H1 (cell line): ENCODE measurements at regions not wholly inside any gene's neighbourhood (a gene's known extent, or its start where the extent isn't known, plus 50 kb on each side); places are given as distances from the start of the nearest gene placed in this dataset.
A peak's percentile ranks its signal among the peaks of the same experiment; 100 is the strongest.

Source experiments
- CTCF ChIA-PET: fragments of 300-600 bp; sonication (Branson Sonifier 250); formaldehyde crosslinking; loops from one replicate; lab custom pipeline; 2021; ENCODE audit not compliant: partially characterized antibody; lab: Charles Lee
- POLR2A ChIA-PET: fragments of 300-600 bp; sonication (Branson Sonifier 250); formaldehyde crosslinking; loops from one replicate; lab custom pipeline; 2021; ENCODE audit warnings: inconsistent platforms; ENCODE audit not compliant: partially characterized antibody; lab: Charles Lee
- DNase-seq, 2 experiments: peaks; one replicate each; pipeline versions ENCODE4 v3.0.0 to v3.0.0-alpha.2; 2010 to 2022; ENCODE audit warnings: low spot score in 2 of 2, low read depth in 1 of 2, mixed read lengths in 1 of 2
- FAIRE-seq: peaks from 2 replicates; lab custom pipeline; 2011; peaks lifted over from hg19 to GRCh38; lab: Jason Lieb, UNC
- H2AFZ ChIP-seq: 2 replicates; pipeline ENCODE4 v1.8.1; 2012; ENCODE audit warnings: low read length, inconsistent platforms
- H2AK5ac ChIP-seq: 2 replicates; pipeline ENCODE4 v1.6.1; 2013; ENCODE audit warnings: low read depth, low read length
- H2BK120ac ChIP-seq: replicated peaks from 2 replicates; pipeline ENCODE3; 2013; ENCODE audit warnings: low read depth, low read length, inconsistent platforms
- H2BK12ac ChIP-seq: 2 replicates; pipeline ENCODE4 v1.6.1; 2013; ENCODE audit warnings: low read depth, low read length
- H2BK15ac ChIP-seq: 2 replicates; pipeline ENCODE4 v1.6.1; 2013; ENCODE audit warnings: low read length
- H2BK20ac ChIP-seq: 2 replicates; pipeline ENCODE4 v1.6.1; 2013; ENCODE audit warnings: low read length
- H2BK5ac ChIP-seq: 2 replicates; pipeline ENCODE4 v1.6.1; 2013; ENCODE audit warnings: low read depth, low read length
- H3K14ac ChIP-seq: 2 replicates; pipeline ENCODE4 v1.6.1; 2013; ENCODE audit warnings: inconsistent platforms; ENCODE audit not compliant: insufficient read length
- H3K18ac ChIP-seq: 2 replicates; pipeline ENCODE4 v1.6.1; 2013; ENCODE audit warnings: low read length; ENCODE audit errors: extremely low read depth
- H3K23ac ChIP-seq: 2 replicates; pipeline ENCODE4 v1.6.1; 2013; ENCODE audit warnings: inconsistent platforms; ENCODE audit not compliant: insufficient read length
- H3K23me2 ChIP-seq: 2 replicates; pipeline ENCODE4 v1.6.1; 2013; ENCODE audit warnings: low read depth, low read length
- H3K27ac ChIP-seq: 2 replicates; pipeline ENCODE4 v1.6.1; 2011; ENCODE audit warnings: low read depth, low read length, inconsistent platforms
- H3K27me3 ChIP-seq, 4 experiments: replicated peaks in 1 of 4; 1 replicate in 1 of 4; 2 replicates in 3 of 4; pipeline versions ENCODE4 v1.6.1 to v1.8.1; 2011 to 2013; ENCODE audit warnings: low read length in 3 of 4, mild to moderate bottlenecking in 3 of 4, inconsistent platforms in 2 of 4, mixed read lengths in 2 of 4, moderate library complexity in 1 of 4; ENCODE audit not compliant: control insufficient read depth in 3 of 4, insufficient read depth in 3 of 4; ENCODE audit errors: extremely low read depth in 1 of 4
- H3K36me3 ChIP-seq, 4 experiments: 2 replicates each; pipeline versions ENCODE4 v1.6.1 to v1.8.1; 2011 to 2013; ENCODE audit warnings: mild to moderate bottlenecking in 4 of 4, low read length in 3 of 4, moderate library complexity in 2 of 4, control low read depth in 1 of 4, inconsistent platforms in 1 of 4; ENCODE audit not compliant: insufficient read depth in 4 of 4, control insufficient read depth in 2 of 4
- H3K4ac ChIP-seq: replicated peaks from 2 replicates; pipeline ENCODE3; 2013; ENCODE audit warnings: low read length, low read depth, mixed read lengths, inconsistent platforms; ENCODE audit not compliant: insufficient read length
- H3K4me1 ChIP-seq, 4 experiments: replicated peaks in 1 of 4; 1 replicate in 1 of 4; 2 replicates in 3 of 4; pipeline versions ENCODE4 v1.6.1 to v1.8.1; 2011 to 2013; ENCODE audit warnings: low read length in 3 of 4, inconsistent platforms in 2 of 4, mixed read lengths in 1 of 4; ENCODE audit not compliant: insufficient read depth in 4 of 4, control insufficient read depth in 3 of 4
- H3K4me2 ChIP-seq, 2 experiments: 2 replicates each; pipeline versions ENCODE4 v1.6.1 to v1.8.1; 2011 to 2013; ENCODE audit warnings: low read depth in 2 of 2, low read length in 2 of 2, control low read depth in 1 of 2, inconsistent platforms in 1 of 2, mild to moderate bottlenecking in 1 of 2; ENCODE audit not compliant: insufficient read depth in 1 of 2
- H3K4me3 ChIP-seq, 4 experiments: fragments of 200-600, 300-600 bp in 1 of 4; sonication (generic), shearing (Covaris generic), sonication (Bioruptor Twin) in 1 of 4; 2 replicates each; pipeline versions ENCODE4 v1.5.1 to v1.8.1; 2011 to 2016; ENCODE audit warnings: low read length in 4 of 4, low read depth in 3 of 4, control low read depth in 2 of 4, inconsistent platforms in 2 of 4, mild to moderate bottlenecking in 2 of 4, mixed read lengths in 1 of 4, moderate library complexity in 1 of 4; ENCODE audit not compliant: insufficient read depth in 2 of 4; ENCODE audit errors: extremely low read depth in 1 of 4
- H3K56ac ChIP-seq: replicated peaks from 2 replicates; pipeline ENCODE3; 2013; ENCODE audit warnings: low read depth, mild to moderate bottlenecking, mixed read lengths, low read length, inconsistent platforms; ENCODE audit not compliant: insufficient read length
- H3K79me1 ChIP-seq: 2 replicates; pipeline ENCODE4 v1.6.1; 2013; ENCODE audit warnings: low read depth, low read length, control low read depth
- H3K79me2 ChIP-seq, 2 experiments: 2 replicates each; pipeline versions ENCODE4 v1.6.1 to v1.8.1; 2012 to 2013; ENCODE audit warnings: low read length in 2 of 2, mild to moderate bottlenecking in 2 of 2, inconsistent platforms in 1 of 2; ENCODE audit not compliant: insufficient read depth in 2 of 2, control insufficient read depth in 1 of 2
- H3K9ac ChIP-seq, 4 experiments: replicated peaks in 1 of 4; 1 replicate in 1 of 4; 2 replicates in 3 of 4; pipeline versions ENCODE4 v1.6.1 to v1.8.1; 2011 to 2013; ENCODE audit warnings: low read depth in 3 of 4, low read length in 3 of 4, control low read depth in 2 of 4, mild to moderate bottlenecking in 2 of 4, moderate library complexity in 2 of 4, inconsistent platforms in 1 of 4; ENCODE audit errors: extremely low read depth in 1 of 4
- H3K9me3 ChIP-seq, 2 experiments: 2 replicates each; pipeline versions ENCODE4 v1.6.1 to v1.8.1; 2012 to 2013; ENCODE audit warnings: mild to moderate bottlenecking in 2 of 2, moderate library complexity in 2 of 2, control low read depth in 1 of 2, inconsistent platforms in 1 of 2, low read depth in 1 of 2, low read length in 1 of 2, mixed read lengths in 1 of 2; ENCODE audit not compliant: insufficient read depth in 2 of 2
- H4K20me1 ChIP-seq, 2 experiments: replicated peaks in 1 of 2; 2 replicates each; pipeline versions ENCODE3 to v1.8.1; 2011 to 2013; ENCODE audit warnings: inconsistent platforms in 2 of 2, low read length in 2 of 2, mild to moderate bottlenecking in 1 of 2; ENCODE audit not compliant: insufficient read depth in 2 of 2, control insufficient read depth in 1 of 2
- H4K5ac ChIP-seq: 2 replicates; pipeline ENCODE4 v1.6.1; 2013; ENCODE audit warnings: low read length, low read depth, mixed read lengths, inconsistent platforms; ENCODE audit not compliant: insufficient read length
- H4K8ac ChIP-seq: 2 replicates; pipeline ENCODE4 v1.8.0; 2013; ENCODE audit warnings: mild to moderate bottlenecking, moderate library complexity, low read length, inconsistent platforms; ENCODE audit not compliant: insufficient read depth; ENCODE audit errors: extremely low read depth
- H4K91ac ChIP-seq: replicated peaks from 2 replicates; pipeline ENCODE3; 2013; ENCODE audit warnings: low read length, mixed read lengths, inconsistent platforms; ENCODE audit not compliant: insufficient read length
- BRCA1 ChIP-seq: IDR thresholded peaks from 2 replicates; pipeline ENCODE4 v1.6.1; 2012; ENCODE audit warnings: low read depth, low read length, improper control_type of control experiment
- CEBPB ChIP-seq: IDR thresholded peaks from 2 replicates; pipeline ENCODE4 v1.6.1; 2012; ENCODE audit warnings: low read depth, low read length
- CREB1 ChIP-seq: IDR thresholded peaks from 2 replicates; pipeline ENCODE4 v1.6.1; 2012; ENCODE audit warnings: inconsistent platforms
- EP300 ChIP-seq, 2 experiments: IDR thresholded peaks; 1 replicate in 1 of 2; 2 replicates in 1 of 2; pipeline ENCODE4 v1.6.1; 2011 to 2012; ENCODE audit warnings: low read depth in 2 of 2, low read length in 2 of 2, mild to moderate bottlenecking in 2 of 2, borderline replicate concordance in 1 of 2, inconsistent platforms in 1 of 2, moderate library complexity in 1 of 2
- JUND ChIP-seq: IDR thresholded peaks from 2 replicates; pipeline ENCODE4 v1.6.1; 2011; ENCODE audit warnings: mild to moderate bottlenecking, improper control_type of control experiment, low read length
- NANOG ChIP-seq: IDR thresholded peaks from 2 replicates; pipeline ENCODE4 v1.6.1; 2011; ENCODE audit warnings: low read length, low read depth, mild to moderate bottlenecking, inconsistent platforms; ENCODE audit not compliant: insufficient read depth, poor library complexity, severe bottlenecking
- NRF1 ChIP-seq: IDR thresholded peaks from 2 replicates; pipeline ENCODE4 v1.6.1; 2011; ENCODE audit warnings: mild to moderate bottlenecking, low read depth, low read length, improper control_type of control experiment
- POU5F1 ChIP-seq: IDR thresholded peaks from 2 replicates; pipeline ENCODE4 v1.6.1; 2011; ENCODE audit warnings: low read depth, mild to moderate bottlenecking, low read length, moderate library complexity
- RBBP5 ChIP-seq: IDR thresholded peaks from 2 replicates; pipeline ENCODE4 v1.7.1; 2012; ENCODE audit warnings: low read depth, mild to moderate bottlenecking, inconsistent platforms, low read length, moderate library complexity, borderline replicate concordance
- RXRA ChIP-seq: IDR thresholded peaks from 2 replicates; pipeline ENCODE4 v1.6.1; 2011; ENCODE audit warnings: low read depth, mild to moderate bottlenecking, low read length, moderate library complexity; ENCODE audit not compliant: insufficient read depth
- SAP30 ChIP-seq: fragments of 300-600 bp; sonication (generic); IDR thresholded peaks from 2 replicates; pipeline ENCODE4 v1.7.1; 2012; ENCODE audit warnings: low read length, moderate library complexity, mild to moderate bottlenecking, inconsistent platforms; ENCODE audit not compliant: insufficient read depth, insufficient replicate concordance
- SP4 ChIP-seq: IDR thresholded peaks from 2 replicates; pipeline ENCODE4 v1.6.1; 2012; ENCODE audit warnings: low read length, inconsistent platforms
- TCF12 ChIP-seq: IDR thresholded peaks from 2 replicates; pipeline ENCODE4 v1.6.1; 2011; ENCODE audit warnings: low read depth, mild to moderate bottlenecking, low read length
- WGBS, 2 experiments: shearing (Covaris generic) in 1 of 2; methylation state at CpG; one replicate each; pipeline versions ENCODE4 v1.1.6 to v1.1.7; 2013 to 2015; ENCODE audit warnings: low lambda C conversion rate in 2 of 2, mixed read lengths in 2 of 2, inconsistent platforms in 1 of 2, low coverage in 1 of 2, missing lambda C conversion rate in 1 of 2; ENCODE audit not compliant: insufficient replicate concordance in 2 of 2, insufficient coverage in 1 of 2, insufficient read length in 1 of 2; ENCODE audit errors: extremely low coverage in 1 of 2, missing lambda C conversion rate in 1 of 2; 5-methylcytosine and 5-hydroxymethylcytosine counted together

DNA sequence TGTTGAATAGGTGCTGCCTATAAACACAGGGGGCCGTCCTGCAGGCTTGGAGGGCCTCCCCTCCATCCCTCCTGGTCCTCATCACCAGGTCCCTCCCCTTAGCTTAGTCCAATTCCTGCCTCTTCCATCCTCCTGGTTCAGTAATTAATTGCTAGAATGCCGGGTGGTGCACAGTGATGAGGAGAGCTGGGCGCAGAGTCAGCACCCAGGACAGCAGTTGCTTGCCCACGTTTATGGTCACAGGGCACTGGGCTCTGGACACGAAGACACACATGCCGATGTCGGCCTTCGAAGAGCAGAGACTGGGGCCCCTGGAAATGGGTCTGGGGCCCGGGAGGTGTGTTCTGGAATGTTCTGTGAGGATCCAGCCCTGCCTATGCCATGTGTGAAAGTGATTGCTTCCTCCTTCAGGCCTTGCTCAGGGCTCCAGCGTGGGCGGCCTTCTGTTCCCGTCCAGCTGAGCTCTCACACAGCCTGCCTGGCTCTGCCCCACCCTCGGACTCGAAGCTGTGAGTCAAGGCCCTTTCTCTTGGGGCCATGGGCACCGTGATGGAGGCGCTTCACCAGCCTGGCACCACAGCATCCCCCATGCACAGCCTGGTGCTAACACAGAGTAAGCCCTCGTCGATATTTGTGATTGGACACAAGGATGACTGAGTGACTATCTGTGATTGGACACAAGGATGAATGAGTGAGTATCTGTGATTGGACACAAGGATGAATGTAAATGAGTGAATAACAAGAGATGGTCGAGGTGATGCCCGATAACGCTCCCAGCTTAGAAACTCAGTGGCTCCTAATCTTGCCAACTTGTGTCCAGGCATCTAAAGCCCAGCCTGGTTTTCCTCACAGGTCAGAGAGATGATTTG lies 884.7 kb downstream of the BRD1 start:
- FAIRE-seq (no peak), DNase-seq (peak in 1 of 2 experiments; percentile 24)
- Histone ChIP-seq H3K9ac (no peak overlapping the region), H2BK15ac (no peak overlapping the region), H3K4me1 (no peaks in the 10 kb centered on the region), H3K36me3 (no peaks in the 10 kb centered on the region), H3K27ac (no peak overlapping the region), H3K4me3 (no peak overlapping the region), H2BK12ac (peak overlapping the region; percentile 14; the same call in 1 of the 2 replicates), H2BK120ac (no peak overlapping the region), H4K5ac (no peak overlapping the region), H3K9me3 (no peaks in the 10 kb centered on the region), H3K27me3 (no peaks in the 10 kb centered on the region; a peak in 3 of 7 replicates), H3K14ac (no peak overlapping the region), H3K4me2 (no peak overlapping the region), H3K4ac (no peak overlapping the region), H3K18ac (no peak overlapping the region), H4K20me1 (no peaks in the 10 kb centered on the region), H3K79me1 (no peaks in the 10 kb centered on the region), H2BK20ac (no peak overlapping the region), H3K23me2 (no peaks in the 10 kb centered on the region), H4K8ac (no peak overlapping the region), H2BK5ac (no peak overlapping the region), H3K56ac (no peak overlapping the region), H2AFZ (no peak overlapping the region), H3K79me2 (no peaks in the 10 kb centered on the region), H4K91ac (no peak overlapping the region), H2AK5ac (no peak overlapping the region), H3K23ac (no peak overlapping the region)
- ChIA-PET CTCF (interaction anchor here (0.6 to 3.6 kb wide), 32 partner anchors 9 to 1287 kb away, joined by 3 to 22 read pairs (median 4); no protein-coding TSS in a partner anchor), POLR2A (no interaction called here)
- 93% methylated on average over 21 of the region's 21 CpGs; no CpG with 5 or more reads in 1 of the 2 experiments for WGBS, 2 experiments
- TF ChIP-seq NRF1 (no peak), TCF12 (no peak), EP300 (IDR thresholded peaks at IDR 0.05; ENCODE audit: borderline replicate concordance in 1 of 2, low read depth in 2 of 2, low read length in 2 of 2) (no peak), SP4 (no peak), CREB1 (no peak), RXRA (no peak), RBBP5 (no peak), POU5F1 (no peak), CEBPB (no peak), JUND (no peak), BRCA1 (no peak), NANOG (no peak), SAP30 (no peak)
